Natural killer cell treated with Interleukin-12 subunit alpha and Interleukin-12 subunit beta and Interleukin-15 and Interleukin-18, amount 100 ng/mL, for 72 hours (primary cell): ENCODE measurements at regions not wholly inside any gene's neighbourhood (a gene's known extent, or its start where the extent isn't known, plus 50 kb on each side); places are given as distances from the start of the nearest gene placed in this dataset.
"Not testable (repeated sequence)": the region's sequence is repeated elsewhere in the genome, so short reads cannot be mapped to it uniquely, and the experiment has no call there.

Experiments used
- ATAC-seq, 2 donors: fragments of 150-1000 bp; cut with Tn5 transposase in 1 of 2; sonication (Bioruptor Pico), chemical (Tn5 transposase) in 1 of 2; 2 replicates each; pipeline ENCODE4 v1.10.0; 2021
- DNase-seq: peaks from one replicate; pipeline ENCODE4 v3.0.0; 2022; ENCODE audit warnings: low spot score
- H3K27ac Mint-ChIP-seq, 2 donors: 1 replicate in 1 of 2; 2 replicates in 1 of 2; pipeline ENCODE4 v1.8.0; 2022; ENCODE audit warnings: mixed read lengths in 2 of 2, mild to moderate bottlenecking in 1 of 2, moderate library complexity in 1 of 2
- H3K27me3 Mint-ChIP-seq, 2 donors: 1 replicate in 1 of 2; 2 replicates in 1 of 2; pipeline ENCODE4 v1.8.0; 2022; ENCODE audit warnings: mixed read lengths in 2 of 2
- H3K36me3 Mint-ChIP-seq: one replicate; pipeline ENCODE4 v1.8.0; 2022; ENCODE audit warnings: mixed read lengths
- H3K4me1 Mint-ChIP-seq, 2 donors: 1 replicate in 1 of 2; 2 replicates in 1 of 2; pipeline ENCODE4 v1.8.0; 2022; ENCODE audit warnings: low read depth in 2 of 2, mixed read lengths in 2 of 2, mild to moderate bottlenecking in 1 of 2
- H3K4me3 Mint-ChIP-seq: one replicate; pipeline ENCODE4 v1.8.0; 2022; ENCODE audit warnings: mixed read lengths
- H3K9me3 Mint-ChIP-seq: 2 replicates; pipeline ENCODE4 v1.8.0; 2022; ENCODE audit warnings: mixed read lengths

DNA sequence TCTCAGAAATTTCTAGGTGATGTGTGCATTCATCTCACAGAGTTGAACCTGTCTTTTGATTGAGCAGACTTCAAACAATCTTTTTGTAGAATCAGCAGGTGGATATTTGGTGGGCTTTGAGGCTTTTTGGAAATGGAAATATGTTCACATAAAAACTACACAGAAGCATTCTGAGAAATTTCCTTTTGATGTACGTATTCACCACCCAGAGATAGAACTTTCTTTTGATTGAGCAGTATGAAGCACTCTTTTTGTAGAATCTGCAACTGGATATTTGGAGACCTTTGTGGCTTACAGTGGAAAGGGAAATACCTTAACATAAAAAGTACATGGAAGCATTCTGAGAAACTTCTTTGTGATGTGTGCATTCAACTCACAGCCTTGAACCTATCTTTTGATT is 3515.0 kb downstream of the GOLGA6L6 start:
- no peak for ATAC-seq
- H3K27me3 Mint-ChIP-seq = no peaks in the 10 kb centered on the region
- DNase-seq = no peak
- H3K36me3 Mint-ChIP-seq = peaks cover 62% of the 10 kb centered on the region
- no peaks in the 10 kb centered on the region for H3K4me1 Mint-ChIP-seq
- H3K4me3 Mint-ChIP-seq = no peak overlapping the region
- H3K9me3 Mint-ChIP-seq = peaks cover 52% of the 10 kb centered on the region
- no peak overlapping the region for H3K27ac Mint-ChIP-seq

DNA sequence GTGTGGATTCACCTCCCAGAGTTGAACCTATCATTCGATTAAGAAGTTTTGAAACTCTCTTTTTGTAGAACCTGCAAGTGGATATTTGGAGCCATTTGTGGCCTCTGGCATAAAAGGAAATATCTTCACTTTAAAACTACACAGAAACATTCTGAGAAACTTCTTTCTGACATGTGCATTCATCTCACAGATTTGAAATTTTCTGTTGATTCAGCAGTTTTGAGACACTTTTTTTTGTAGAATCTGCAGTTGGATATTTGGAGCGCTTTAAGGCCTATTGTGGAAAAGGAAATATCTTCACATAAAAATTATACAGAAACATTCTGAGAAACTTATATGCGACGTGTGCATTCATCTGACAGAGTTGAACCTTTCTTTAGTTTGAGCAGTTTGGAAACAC is 3519.6 kb downstream of the GOLGA6L6 start:
- not testable (repeated sequence) for H3K4me1 Mint-ChIP-seq, H3K4me3 Mint-ChIP-seq, H3K27me3 Mint-ChIP-seq, ATAC-seq, H3K27ac Mint-ChIP-seq, DNase-seq
- H3K36me3 Mint-ChIP-seq = peaks cover 32% of the 10 kb centered on the region
- H3K9me3 Mint-ChIP-seq = peaks cover 45% of the 10 kb centered on the region
